Stromal cell of bone marrow (primary cell): ENCODE measurements at regions not wholly inside any gene's neighbourhood (a gene's known extent, or its start where the extent isn't known, plus 50 kb on each side); places are given as distances from the start of the nearest gene placed in this dataset.

Experiments
- DNase-seq: peaks from one replicate; pipeline ENCODE4 v3.0.0-alpha.2; 2012; ENCODE audit warnings: low read depth

- DNase-seq: no peak
These were observed 311.7 kb upstream of the SEMA6D start for GRCh38 chr15:47405365-47406162.

- DNase-seq: no peak
These were observed 309.6 kb upstream of the SEMA6D start for GRCh38 chr15:47407692-47408091.

DNA sequence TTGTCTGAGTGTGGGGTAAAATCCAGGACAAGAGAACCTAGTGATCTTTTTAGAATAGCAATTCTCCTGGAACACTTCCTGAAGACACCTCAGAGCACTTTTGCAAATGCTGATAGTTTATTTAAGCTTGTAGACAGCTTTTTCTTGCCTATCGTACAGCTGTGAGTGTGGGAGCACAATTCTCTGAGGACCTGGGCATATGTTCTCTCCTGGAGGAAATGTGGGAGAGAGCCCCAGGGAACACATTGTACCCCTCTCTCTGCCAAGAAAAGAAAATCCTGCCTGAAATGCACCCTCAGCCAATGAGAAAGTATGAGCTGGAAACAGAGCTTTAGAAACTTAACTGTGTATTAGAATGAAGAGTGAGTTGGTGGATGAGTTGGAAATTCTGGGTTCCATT, 308.3 kb upstream of the SEMA6D start:
- no peak for DNase-seq

DNA sequence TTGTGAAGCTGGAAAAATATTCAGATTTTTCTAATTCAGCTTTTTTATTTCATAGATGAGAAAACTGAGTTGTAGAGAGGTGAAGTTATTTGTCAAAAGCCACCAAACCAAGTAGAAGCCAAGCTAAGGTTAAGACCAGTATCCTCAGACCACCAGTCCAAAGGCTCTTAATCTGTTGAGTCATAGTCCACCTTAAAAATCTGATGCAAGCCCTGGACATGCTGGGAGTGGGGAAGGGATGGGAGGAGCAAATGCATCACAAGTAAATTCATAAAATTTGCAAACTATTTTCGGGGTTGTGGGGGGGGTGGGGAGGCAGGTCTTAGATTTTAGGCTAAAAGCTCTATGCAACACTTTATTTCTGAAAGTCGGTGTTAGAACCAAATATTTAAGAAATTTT, 307.7 kb upstream of the SEMA6D start:
- no peak for DNase-seq

- DNase-seq: no peak
These were observed 307.1 kb upstream of the SEMA6D start for GRCh38 chr15:47410247-47410646.

GRCh38 chr15:47411733-47412132, 305.6 kb upstream of the SEMA6D start:
- DNase-seq: no peak

GRCh38 chr15:47412136-47412535, 305.2 kb upstream of the SEMA6D start:
- DNase-seq: no peak

GRCh38 chr15:47412802-47413201, 304.5 kb upstream of the SEMA6D start:
- DNase-seq: no peak

DNA sequence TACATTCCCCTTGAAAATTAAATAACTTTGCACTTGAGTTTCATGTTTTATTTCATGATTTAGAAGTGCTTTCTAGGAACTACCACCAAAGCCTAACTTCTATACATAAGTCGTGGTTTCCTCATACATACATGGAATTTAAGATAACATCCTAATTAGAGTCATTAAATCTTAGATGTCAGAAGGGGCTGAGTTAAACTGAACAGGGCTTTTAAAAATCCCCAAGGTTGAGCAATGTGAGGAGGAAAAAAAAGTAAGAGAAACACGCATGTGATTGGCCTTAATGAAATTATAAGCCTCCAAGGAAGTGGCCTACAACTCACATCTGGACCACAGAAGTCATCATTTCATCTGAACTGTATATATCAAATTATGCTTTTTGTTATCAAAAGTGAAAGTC, 303.1 kb upstream of the SEMA6D start:
- DNase-seq: no peak

GRCh38 chr15:47415539-47415971, 301.8 kb upstream of the SEMA6D start:
- no peak for DNase-seq

GRCh38 chr15:47422881-47423665, 294.2 kb upstream of the SEMA6D start:
- DNase-seq: no peak

DNA sequence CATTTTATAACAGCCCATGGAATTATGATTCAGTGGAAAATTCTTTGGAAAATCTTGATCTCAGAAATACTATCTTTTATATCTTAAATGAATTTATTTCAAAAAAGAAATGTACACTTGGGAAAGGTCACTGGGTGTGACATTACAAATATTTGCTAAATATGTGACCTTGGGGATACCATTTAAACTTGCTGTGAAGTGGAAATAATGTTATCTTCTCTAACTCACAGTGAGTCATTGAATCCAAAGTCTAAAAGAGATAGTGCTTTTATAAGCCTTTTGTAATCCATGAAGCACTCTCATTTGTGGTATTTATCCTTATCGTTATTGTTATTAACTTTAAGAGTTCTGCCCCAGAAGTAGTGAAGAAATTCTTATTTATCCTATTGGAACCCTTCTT, 289.8 kb upstream of the SEMA6D start:
- DNase-seq: no peak

DNA sequence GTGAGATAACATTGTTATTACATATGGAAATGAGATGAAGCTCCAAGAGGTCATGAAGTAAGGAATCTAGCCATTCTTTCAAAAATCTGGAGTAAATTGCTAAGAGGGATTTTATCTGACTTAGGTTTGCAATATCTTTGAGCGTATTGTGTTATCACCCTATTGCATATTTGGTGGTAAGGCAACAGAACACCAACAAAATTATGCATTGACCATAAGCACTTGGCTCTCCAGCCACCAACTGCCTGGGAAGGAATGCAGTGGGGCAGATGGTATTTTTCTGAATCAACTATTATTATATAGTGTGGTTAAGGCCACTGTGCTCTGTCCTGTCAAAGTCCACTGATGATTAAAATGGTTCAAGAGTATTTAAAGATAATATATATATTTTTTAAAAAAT, 287.9 kb upstream of the SEMA6D start:
- DNase-seq: no peak

- DNase-seq: peak; percentile 61
These were observed 285.8 kb upstream of the SEMA6D start for GRCh38 chr15:47431501-47431900.

DNA sequence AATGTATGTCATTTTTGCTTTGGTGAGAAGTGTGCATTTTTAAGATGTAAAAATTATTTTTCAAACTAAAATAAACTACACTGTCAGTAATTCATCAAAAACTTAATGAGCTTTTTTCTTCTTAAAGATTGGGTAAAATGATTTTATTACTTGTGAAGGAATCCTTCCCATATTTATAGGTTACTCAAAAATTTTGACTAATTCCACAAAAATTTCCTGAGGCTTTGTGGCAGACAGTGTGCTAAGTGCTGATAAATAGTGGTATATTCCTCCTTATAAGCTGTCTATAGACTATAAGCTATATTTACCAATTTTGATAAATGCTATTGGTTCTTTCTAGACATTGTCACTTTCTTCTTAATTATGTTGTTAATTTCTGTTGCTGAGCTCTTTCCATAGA, 284.5 kb upstream of the SEMA6D start:
- DNase-seq: no peak

- no peak for DNase-seq
These were observed 282.7 kb upstream of the SEMA6D start for GRCh38 chr15:47434596-47434995.

DNA sequence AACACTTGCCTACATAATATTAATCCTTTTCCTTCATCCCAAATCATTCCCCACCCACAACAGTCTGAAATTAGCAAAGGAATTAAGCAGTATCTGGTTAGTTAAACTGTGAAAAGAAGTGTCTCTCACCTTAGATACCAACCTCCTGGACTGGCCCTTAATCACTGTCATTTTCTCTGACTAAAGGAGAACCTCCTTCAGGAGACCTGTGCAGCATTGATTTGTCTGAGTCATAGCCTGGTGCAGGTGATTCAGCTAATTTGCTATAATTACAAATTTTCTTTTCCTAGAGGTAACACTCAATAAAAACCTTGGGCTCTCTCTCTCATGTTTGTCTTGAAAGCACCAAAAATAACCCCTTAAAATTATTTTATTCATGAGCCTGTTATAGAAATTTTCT, 279.8 kb upstream of the SEMA6D start:
- DNase-seq: no peak

DNA sequence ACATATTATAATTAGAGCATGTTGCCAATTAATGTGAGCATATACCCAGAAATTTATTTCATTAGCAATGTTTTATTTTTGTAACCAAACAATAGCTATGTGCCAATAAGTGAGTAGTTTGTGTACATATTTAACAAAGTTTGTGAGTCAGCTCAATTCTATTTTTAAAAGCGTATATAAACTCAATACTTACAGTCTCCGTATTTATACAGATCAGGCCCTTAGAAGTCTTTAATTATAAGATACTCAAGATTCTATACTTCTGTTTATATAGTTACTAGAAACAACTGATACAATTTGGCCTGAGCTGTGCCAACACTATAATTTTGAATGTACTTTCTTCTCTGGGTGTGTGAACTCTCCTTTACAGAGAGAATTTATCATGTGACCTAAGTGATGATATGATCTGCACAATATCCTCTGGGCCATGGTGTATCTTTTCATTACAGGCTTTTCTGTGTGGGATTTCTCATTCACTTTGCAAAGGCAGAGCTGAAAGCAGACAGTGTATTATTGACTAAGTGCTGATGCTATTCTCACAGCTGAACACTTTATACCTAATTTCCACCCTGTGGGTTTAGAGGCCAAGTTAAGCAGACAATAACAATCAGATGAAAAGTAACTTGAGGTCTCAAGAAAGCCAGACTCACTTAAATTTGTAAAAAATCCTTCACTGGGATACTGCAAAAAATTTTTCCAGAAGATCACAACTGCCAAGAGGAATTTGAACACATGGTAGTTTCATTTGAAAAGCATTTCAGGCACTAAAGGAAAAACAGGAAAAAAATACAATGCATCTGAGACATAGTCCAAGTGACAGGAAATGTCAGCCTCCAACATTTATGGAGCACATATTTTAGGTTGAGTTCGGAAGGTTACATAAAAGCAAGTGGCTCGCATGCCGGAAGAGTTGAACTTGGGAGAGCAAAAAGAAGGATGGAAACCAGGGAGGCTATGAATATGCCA, 277.9 kb upstream of the SEMA6D start:
- no peak for DNase-seq

DNA sequence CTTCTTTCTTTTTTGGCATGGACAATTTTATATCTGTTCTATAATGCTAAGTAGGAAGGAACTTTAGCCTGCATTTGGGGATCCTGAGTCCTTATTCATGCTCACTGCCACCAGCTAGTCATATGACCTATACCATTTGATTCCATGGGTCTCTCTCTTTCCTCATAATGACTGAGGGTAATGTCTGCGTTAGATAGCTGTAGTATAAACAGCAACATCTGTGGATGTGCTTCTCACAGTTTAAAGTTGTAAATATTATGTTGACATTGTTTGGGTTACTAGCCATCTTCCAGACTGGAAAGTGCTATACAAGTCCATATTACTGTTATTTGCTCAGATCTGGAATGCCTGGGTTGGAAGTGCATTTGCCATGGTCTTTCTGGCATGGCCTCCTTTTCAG, 274.9 kb upstream of the SEMA6D start:
- DNase-seq: no peak

DNA sequence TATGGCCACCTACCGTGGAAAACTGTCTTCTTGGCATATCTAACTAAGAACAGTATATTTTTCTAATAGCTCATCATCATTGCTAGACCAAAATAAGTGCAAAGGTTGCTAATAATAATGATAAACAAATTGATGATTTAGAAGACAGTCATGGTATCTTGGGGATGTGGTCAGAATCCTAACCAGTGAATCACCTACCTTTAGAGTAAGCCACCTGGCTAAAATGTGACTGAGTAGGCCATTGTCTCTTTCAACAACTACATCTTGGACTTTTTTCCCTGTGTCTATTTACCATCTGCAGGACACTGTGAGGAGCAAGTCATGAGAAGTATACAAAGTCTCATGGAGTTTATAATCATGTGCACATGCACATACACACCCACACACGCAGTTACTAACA, 273.5 kb upstream of the SEMA6D start:
- DNase-seq: no peak

DNA sequence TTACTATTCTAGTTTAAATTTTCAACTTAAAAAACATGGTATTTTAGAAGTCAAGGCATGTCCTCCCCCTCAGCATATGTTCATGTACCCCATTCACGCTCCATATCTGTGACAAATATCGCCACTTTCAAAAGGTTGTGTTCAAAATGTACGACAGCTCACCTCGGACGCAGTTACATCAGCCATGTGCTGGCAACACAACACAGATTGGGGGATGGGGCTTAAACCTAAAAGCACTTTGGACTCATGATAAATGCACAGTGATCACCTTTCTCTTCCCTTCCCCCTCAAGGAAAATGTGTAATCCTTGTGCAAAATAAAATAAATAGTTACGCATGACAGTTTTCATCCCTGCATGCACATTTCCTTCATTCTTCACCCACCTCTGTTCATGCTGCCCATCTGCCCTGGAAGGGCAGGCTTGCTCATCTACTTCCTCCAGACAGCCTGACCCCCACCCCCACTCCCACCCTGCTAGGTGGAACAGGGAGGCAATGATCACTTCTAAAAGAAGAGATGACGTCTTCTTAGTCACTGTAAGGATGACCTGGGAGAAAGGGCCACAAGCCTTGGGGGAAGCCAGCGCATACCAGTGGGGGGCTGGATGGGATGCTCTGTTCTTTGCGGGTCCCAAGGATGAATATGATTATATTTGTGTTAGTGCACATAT, 271.4 kb upstream of the SEMA6D start:
- DNase-seq: no peak
